GM23338 (cell line): ENCODE measurements at regions not wholly inside any gene's neighbourhood (a gene's known extent, or its start where the extent isn't known, plus 50 kb on each side); places are given as distances from the start of the nearest gene placed in this dataset.

Experiments
- ATAC-seq: fragments of 200-7000 bp; cut with Tn5 transposase; 3 replicates; pipeline ENCODE4 v1.9.1; 2020
- DNase-seq: peaks from one replicate; pipeline ENCODE4 v3.0.0-alpha.2; 2015; ENCODE audit warnings: low spot score
- H2AFZ ChIP-seq: fragments of 200-600 bp; sonication (generic); 2 replicates; pipeline ENCODE4 v1.8.0; 2016; ENCODE audit warnings: antibody characterized with exemption, mild to moderate bottlenecking, moderate library complexity
- H3F3A ChIP-seq: fragments of 200-600 bp; sonication (generic); replicated peaks from 2 replicates; pipeline ENCODE4 v1.8.0; 2017; ENCODE audit warnings: antibody characterized with exemption, mixed run types, low read depth
- H3K27ac ChIP-seq: fragments of 200-600 bp; sonication (generic); 2 replicates; pipeline ENCODE4 v1.6.1; 2016; ENCODE audit warnings: low read depth
- H3K27me3 ChIP-seq: fragments of 200-600 bp; sonication (generic); 2 replicates; pipeline ENCODE4 v1.8.0; 2016; ENCODE audit warnings: mild to moderate bottlenecking, mixed run types, moderate library complexity; ENCODE audit not compliant: insufficient read depth
- H3K36me3 ChIP-seq: fragments of 200-600 bp; sonication (generic); 2 replicates; pipeline ENCODE4 v1.8.0; 2016; ENCODE audit warnings: mild to moderate bottlenecking; ENCODE audit not compliant: insufficient read depth
- H3K4me1 ChIP-seq: fragments of 200-600 bp; sonication (generic); 2 replicates; pipeline ENCODE4 v1.8.0; 2016; ENCODE audit warnings: mild to moderate bottlenecking, moderate library complexity; ENCODE audit not compliant: insufficient read depth
- H3K4me2 ChIP-seq: fragments of 200-600 bp; sonication (generic); 2 replicates; pipeline ENCODE4 v1.7.1; 2017; ENCODE audit warnings: mixed run types
- H3K4me3 ChIP-seq: fragments of 200-600 bp; sonication (generic); 2 replicates; pipeline ENCODE4 v1.6.1; 2016; ENCODE audit warnings: mixed run types
- H3K79me2 ChIP-seq: fragments of 200-600 bp; sonication (generic); replicated peaks from 2 replicates; pipeline ENCODE4 v1.8.0; 2017; ENCODE audit warnings: mild to moderate bottlenecking; ENCODE audit not compliant: insufficient read depth
- H3K9me2 ChIP-seq: fragments of 200-600 bp; sonication (generic); 2 replicates; pipeline ENCODE4 v1.8.0; 2017; ENCODE audit not compliant: insufficient read depth
- H4K20me1 ChIP-seq: fragments of 200-600 bp; sonication (generic); replicated peaks from 2 replicates; pipeline ENCODE4 v1.8.0; 2017; ENCODE audit warnings: mild to moderate bottlenecking; ENCODE audit not compliant: insufficient read depth
- H3K27ac Mint-ChIP-seq: 2 replicates; pipeline ENCODE4 v1.8.0; 2020; ENCODE audit warnings: inconsistent platforms, mild to moderate bottlenecking, moderate library complexity, mixed read lengths
- H3K27me3 Mint-ChIP-seq: 3 replicates; pipeline ENCODE4 v1.8.0; 2022; ENCODE audit warnings: low read depth, mild to moderate bottlenecking, moderate library complexity, mixed read lengths, inconsistent platforms; ENCODE audit not compliant: insufficient read depth, poor library complexity
- H3K36me3 Mint-ChIP-seq: 3 replicates; pipeline ENCODE4 v1.8.0; 2021; ENCODE audit warnings: low read depth, mild to moderate bottlenecking, inconsistent platforms, moderate library complexity, mixed read lengths
- H3K4me1 Mint-ChIP-seq: 3 replicates; pipeline ENCODE4 v1.8.0; 2020; ENCODE audit warnings: mild to moderate bottlenecking, inconsistent platforms, mixed read lengths
- H3K4me3 Mint-ChIP-seq: 3 replicates; pipeline ENCODE4 v1.8.0; 2021; ENCODE audit warnings: moderate library complexity, mild to moderate bottlenecking, inconsistent platforms, mixed read lengths
- H3K9me3 Mint-ChIP-seq: 3 replicates; pipeline ENCODE4 v1.8.0; 2020; ENCODE audit warnings: moderate library complexity, mild to moderate bottlenecking, inconsistent platforms, mixed read lengths
- CREB1 ChIP-seq: fragments of 250-450 bp; sonication (Bioruptor Pico); IDR thresholded peaks from 2 replicates; pipeline ENCODE4 v1.5.0; 2020; ENCODE audit warnings: low read depth, mild to moderate bottlenecking, moderate library complexity
- EZH2 ChIP-seq: fragments of 200-600 bp; sonication (generic); IDR thresholded peaks from one replicate; pipeline ENCODE4 v1.8.0; 2017; ENCODE audit warnings: antibody characterized with exemption, mild to moderate bottlenecking, low read depth; ENCODE audit not compliant: unreplicated experiment
- EZH2phosphoT487 ChIP-seq: fragments of 200-600 bp; sonication (generic); IDR thresholded peaks from one replicate; pipeline ENCODE4 v1.8.1; 2018; ENCODE audit warnings: antibody characterized with exemption; ENCODE audit not compliant: unreplicated experiment
- JUNB ChIP-seq: IDR thresholded peaks from one replicate; pipeline ENCODE4 v1.6.1; 2016; ENCODE audit warnings: antibody characterized with exemption; ENCODE audit not compliant: unreplicated experiment
- NANOG ChIP-seq: IDR thresholded peaks from 2 replicates; pipeline ENCODE4 v1.6.1; 2016; ENCODE audit warnings: antibody characterized with exemption, borderline replicate concordance
- ZNF114 ChIP-seq: fragments of 250-450 bp; sonication (Bioruptor Pico); IDR thresholded peaks from 2 replicates; pipeline ENCODE4 v1.5.0; 2020; ENCODE audit warnings: mild to moderate bottlenecking, moderate library complexity
- ZNF331 ChIP-seq: fragments of 250-450 bp; sonication (Bioruptor Pico); IDR thresholded peaks from 2 replicates; pipeline ENCODE4 v1.5.0; 2020; ENCODE audit warnings: low read depth, mild to moderate bottlenecking, moderate library complexity
- TF ChIP-seq, protein P1 (sequence below): fragments of 250-450 bp; sonication (Bioruptor Pico); IDR thresholded peaks from 2 replicates; pipeline ENCODE4 v1.5.0; 2020; ENCODE audit warnings: mild to moderate bottlenecking, moderate library complexity
- TF ChIP-seq, protein P2 (sequence below), 2 experiments: fragments of 200-600 bp in 1 of 2; sonication (generic) in 1 of 2; conservative IDR thresholded peaks; 2 replicates each; pipeline versions ENCODE4 v1.5.1 to v1.6.1; 2016 to 2017; ENCODE audit warnings: antibody characterized with exemption in 2 of 2, low read depth in 2 of 2, mild to moderate bottlenecking in 2 of 2, moderate library complexity in 1 of 2
- TF ChIP-seq, protein P3 (sequence below): IDR thresholded peaks from 2 replicates; pipeline ENCODE4 v1.6.1; 2016; ENCODE audit warnings: antibody characterized with exemption

DNA sequence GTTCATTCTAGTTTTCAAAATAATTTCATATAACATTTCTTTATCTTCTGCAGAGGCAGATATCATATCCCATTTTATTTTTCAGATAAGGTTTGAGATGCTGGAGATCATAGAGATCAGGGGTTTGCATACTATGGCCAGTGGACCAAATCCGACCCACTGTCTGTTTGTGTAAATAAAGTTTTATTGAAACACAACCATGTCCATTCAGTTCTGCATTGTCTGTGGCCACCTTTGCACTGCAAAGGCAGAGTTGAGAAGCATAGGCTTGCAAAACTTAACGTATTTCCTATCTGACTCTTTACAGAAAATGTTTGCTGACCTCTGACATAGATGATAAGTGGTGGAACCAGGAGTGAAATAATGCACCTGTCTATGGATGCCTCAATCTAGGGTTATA lies 63.9 kb upstream of the SOD3 start:
- H3K9me2 ChIP-seq = no peaks in the 10 kb centered on the region
- H3K27me3 ChIP-seq = no peaks in the 10 kb centered on the region
- Mint-ChIP-seq H3K4me3 (no peak overlapping the region), H3K27me3 (no peaks in the 10 kb centered on the region), H3K4me1 (no peaks in the 10 kb centered on the region; the same call in 2 of the 3 replicates), H3K36me3 (peaks cover 3% of the 10 kb centered on the region; the same call in 1 of the 3 replicates), H3K9me3 (peaks cover 6% of the 10 kb centered on the region), H3K27ac (no peak overlapping the region)
- H3K79me2 ChIP-seq = no peaks in the 10 kb centered on the region
- no peak overlapping the region for H3K4me2 ChIP-seq
- ATAC-seq = no peak
- no peak overlapping the region for H3K4me3 ChIP-seq
- DNase-seq = no peak
- H3K4me1 ChIP-seq = no peaks in the 10 kb centered on the region
- H4K20me1 ChIP-seq = no peaks in the 10 kb centered on the region
- H3F3A ChIP-seq = no peaks in the 10 kb centered on the region
- no peak overlapping the region for H3K27ac ChIP-seq
- no peaks in the 10 kb centered on the region for H3K36me3 ChIP-seq
- TF ChIP-seq EZH2 = no peak
- no peak overlapping the region for H2AFZ ChIP-seq

DNA sequence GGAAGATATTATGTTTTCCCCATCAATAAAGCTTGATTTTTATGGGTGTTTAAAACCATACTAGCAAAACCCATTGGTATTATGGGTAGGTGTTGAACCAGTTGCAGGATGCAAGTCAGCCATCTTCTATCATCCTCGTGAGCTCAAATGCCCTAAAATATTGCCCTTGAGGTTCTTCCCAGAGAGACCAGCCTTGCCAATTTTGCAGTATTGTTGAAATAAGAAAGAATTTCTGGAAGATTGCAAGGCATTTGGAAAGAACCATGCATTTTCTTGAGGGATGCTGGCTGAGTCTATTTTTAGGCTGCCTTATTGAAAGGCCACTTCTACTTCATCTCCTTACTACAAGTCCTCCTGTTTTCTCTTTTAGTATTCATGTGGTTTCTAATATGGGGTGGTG lies 60.9 kb upstream of the SOD3 start:
- 0 out of 2 replicates have a peak overlapping the region, but pooled peaks have one; percentile 7 for H2AFZ ChIP-seq
- no peak for TF ChIP-seq NANOG
- TF ChIP-seq ZNF114 (CRISPR knock-in tag) = no peak
- TF ChIP-seq JUNB = no peak
- no peak for TF ChIP-seq EZH2phosphoT487
- TF ChIP-seq CREB1 = no peak
- TF ChIP-seq, protein P1, sequence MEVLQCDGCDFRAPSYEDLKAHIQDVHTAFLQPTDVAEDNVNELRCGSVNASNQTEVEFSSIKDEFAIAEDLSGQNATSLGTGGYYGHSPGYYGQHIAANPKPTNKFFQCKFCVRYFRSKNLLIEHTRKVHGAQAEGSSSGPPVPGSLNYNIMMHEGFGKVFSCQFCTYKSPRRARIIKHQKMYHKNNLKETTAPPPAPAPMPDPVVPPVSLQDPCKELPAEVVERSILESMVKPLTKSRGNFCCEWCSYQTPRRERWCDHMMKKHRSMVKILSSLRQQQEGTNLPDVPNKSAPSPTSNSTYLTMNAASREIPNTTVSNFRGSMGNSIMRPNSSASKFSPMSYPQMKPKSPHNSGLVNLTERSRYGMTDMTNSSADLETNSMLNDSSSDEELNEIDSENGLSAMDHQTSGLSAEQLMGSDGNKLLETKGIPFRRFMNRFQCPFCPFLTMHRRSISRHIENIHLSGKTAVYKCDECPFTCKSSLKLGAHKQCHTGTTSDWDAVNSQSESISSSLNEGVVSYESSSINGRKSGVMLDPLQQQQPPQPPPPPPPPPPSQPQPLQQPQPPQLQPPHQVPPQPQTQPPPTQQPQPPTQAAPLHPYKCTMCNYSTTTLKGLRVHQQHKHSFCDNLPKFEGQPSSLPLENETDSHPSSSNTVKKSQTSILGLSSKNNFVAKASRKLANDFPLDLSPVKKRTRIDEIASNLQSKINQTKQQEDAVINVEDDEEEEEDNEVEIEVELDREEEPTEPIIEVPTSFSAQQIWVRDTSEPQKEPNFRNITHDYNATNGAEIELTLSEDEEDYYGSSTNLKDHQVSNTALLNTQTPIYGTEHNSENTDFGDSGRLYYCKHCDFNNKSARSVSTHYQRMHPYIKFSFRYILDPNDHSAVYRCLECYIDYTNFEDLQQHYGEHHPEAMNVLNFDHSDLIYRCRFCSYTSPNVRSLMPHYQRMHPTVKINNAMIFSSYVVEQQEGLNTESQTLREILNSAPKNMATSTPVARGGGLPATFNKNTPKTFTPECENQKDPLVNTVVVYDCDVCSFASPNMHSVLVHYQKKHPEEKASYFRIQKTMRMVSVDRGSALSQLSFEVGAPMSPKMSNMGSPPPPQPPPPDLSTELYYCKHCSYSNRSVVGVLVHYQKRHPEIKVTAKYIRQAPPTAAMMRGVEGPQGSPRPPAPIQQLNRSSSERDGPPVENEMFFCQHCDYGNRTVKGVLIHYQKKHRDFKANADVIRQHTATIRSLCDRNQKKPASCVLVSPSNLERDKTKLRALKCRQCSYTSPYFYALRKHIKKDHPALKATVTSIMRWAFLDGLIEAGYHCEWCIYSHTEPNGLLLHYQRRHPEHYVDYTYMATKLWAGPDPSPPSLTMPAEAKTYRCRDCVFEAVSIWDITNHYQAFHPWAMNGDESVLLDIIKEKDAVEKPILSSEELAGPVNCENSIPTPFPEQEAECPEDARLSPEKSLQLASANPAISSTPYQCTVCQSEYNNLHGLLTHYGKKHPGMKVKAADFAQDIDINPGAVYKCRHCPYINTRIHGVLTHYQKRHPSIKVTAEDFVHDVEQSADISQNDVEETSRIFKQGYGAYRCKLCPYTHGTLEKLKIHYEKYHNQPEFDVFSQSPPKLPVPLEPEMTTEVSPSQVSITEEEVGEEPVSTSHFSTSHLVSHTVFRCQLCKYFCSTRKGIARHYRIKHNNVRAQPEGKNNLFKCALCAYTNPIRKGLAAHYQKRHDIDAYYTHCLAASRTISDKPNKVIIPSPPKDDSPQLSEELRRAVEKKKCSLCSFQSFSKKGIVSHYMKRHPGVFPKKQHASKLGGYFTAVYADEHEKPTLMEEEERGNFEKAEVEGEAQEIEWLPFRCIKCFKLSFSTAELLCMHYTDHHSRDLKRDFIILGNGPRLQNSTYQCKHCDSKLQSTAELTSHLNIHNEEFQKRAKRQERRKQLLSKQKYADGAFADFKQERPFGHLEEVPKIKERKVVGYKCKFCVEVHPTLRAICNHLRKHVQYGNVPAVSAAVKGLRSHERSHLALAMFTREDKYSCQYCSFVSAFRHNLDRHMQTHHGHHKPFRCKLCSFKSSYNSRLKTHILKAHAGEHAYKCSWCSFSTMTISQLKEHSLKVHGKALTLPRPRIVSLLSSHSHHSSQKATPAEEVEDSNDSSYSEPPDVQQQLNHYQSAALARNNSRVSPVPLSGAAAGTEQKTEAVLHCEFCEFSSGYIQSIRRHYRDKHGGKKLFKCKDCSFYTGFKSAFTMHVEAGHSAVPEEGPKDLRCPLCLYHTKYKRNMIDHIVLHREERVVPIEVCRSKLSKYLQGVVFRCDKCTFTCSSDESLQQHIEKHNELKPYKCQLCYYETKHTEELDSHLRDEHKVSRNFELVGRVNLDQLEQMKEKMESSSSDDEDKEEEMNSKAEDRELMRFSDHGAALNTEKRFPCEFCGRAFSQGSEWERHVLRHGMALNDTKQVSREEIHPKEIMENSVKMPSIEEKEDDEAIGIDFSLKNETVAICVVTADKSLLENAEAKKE (CRISPR knock-in tag) = no peak
- no peak for TF ChIP-seq ZNF331 (CRISPR knock-in tag)
- TF ChIP-seq, protein P2, sequence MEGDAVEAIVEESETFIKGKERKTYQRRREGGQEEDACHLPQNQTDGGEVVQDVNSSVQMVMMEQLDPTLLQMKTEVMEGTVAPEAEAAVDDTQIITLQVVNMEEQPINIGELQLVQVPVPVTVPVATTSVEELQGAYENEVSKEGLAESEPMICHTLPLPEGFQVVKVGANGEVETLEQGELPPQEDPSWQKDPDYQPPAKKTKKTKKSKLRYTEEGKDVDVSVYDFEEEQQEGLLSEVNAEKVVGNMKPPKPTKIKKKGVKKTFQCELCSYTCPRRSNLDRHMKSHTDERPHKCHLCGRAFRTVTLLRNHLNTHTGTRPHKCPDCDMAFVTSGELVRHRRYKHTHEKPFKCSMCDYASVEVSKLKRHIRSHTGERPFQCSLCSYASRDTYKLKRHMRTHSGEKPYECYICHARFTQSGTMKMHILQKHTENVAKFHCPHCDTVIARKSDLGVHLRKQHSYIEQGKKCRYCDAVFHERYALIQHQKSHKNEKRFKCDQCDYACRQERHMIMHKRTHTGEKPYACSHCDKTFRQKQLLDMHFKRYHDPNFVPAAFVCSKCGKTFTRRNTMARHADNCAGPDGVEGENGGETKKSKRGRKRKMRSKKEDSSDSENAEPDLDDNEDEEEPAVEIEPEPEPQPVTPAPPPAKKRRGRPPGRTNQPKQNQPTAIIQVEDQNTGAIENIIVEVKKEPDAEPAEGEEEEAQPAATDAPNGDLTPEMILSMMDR (conservative IDR thresholded peaks at IDR 0.05; ENCODE audit: low read depth in 2 of 2) = no peak
- TF ChIP-seq, protein P3, sequence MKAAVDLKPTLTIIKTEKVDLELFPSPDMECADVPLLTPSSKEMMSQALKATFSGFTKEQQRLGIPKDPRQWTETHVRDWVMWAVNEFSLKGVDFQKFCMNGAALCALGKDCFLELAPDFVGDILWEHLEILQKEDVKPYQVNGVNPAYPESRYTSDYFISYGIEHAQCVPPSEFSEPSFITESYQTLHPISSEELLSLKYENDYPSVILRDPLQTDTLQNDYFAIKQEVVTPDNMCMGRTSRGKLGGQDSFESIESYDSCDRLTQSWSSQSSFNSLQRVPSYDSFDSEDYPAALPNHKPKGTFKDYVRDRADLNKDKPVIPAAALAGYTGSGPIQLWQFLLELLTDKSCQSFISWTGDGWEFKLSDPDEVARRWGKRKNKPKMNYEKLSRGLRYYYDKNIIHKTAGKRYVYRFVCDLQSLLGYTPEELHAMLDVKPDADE = no peak

More for the DNA sequence above, 60.9 kb upstream of the SOD3 start:
- no peak overlapping the region for H3K4me3 ChIP-seq
- H3K36me3 ChIP-seq = 0 out of 2 replicates have a peak, but pooled peaks cover 4% of the 10 kb centered on the region
- no peaks in the 10 kb centered on the region for H3K27me3 ChIP-seq
- no peaks in the 10 kb centered on the region; the same call in 2 of the 3 replicates for H3K4me1 Mint-ChIP-seq
- no peak overlapping the region for H3K4me3 Mint-ChIP-seq
- H3K79me2 ChIP-seq = no peaks in the 10 kb centered on the region
- H3F3A ChIP-seq = no peaks in the 10 kb centered on the region
- ATAC-seq (no peak), DNase-seq (no peak)
- H3K27ac ChIP-seq = no peak overlapping the region
- H3K27ac Mint-ChIP-seq = no peak overlapping the region
- H3K9me3 Mint-ChIP-seq = peaks cover 32% of the 10 kb centered on the region
- no peaks in the 10 kb centered on the region for H4K20me1 ChIP-seq
- no peak overlapping the region for H3K4me2 ChIP-seq
- peaks cover 26% of the 10 kb centered on the region for H3K36me3 Mint-ChIP-seq
- no peaks in the 10 kb centered on the region for H3K4me1 ChIP-seq
- H3K9me2 ChIP-seq = 0 out of 2 replicates have a peak, but pooled peaks cover 3% of the 10 kb centered on the region
- no peaks in the 10 kb centered on the region for H3K27me3 Mint-ChIP-seq
